Stimulated activated CD4-positive, alpha-beta T cell treated with anti-CD3 and anti-CD28 coated beads, TNF-alpha, amount 100 ng/mL, for 1 hour (primary cell): ENCODE measurements at regions not wholly inside any gene's neighbourhood (a gene's known extent, or its start where the extent isn't known, plus 50 kb on each side); places are given as distances from the start of the nearest gene placed in this dataset.
"Not testable (repeated sequence)": the region's sequence is repeated elsewhere in the genome, so short reads cannot be mapped to it uniquely, and the experiment has no call there.

Source experiments
- DNase-seq, 3 donors: peaks; one replicate each; pipeline ENCODE4 v3.0.0-alpha.2; 2020; ENCODE audit warnings: low read depth in 3 of 3, low spot score in 1 of 3

- DNase-seq, result not testable (repeated sequence)
Observed at GRCh38 chr17:16843511-16843910, 128.4 kb downstream of the TNFRSF13B start.

DNA sequence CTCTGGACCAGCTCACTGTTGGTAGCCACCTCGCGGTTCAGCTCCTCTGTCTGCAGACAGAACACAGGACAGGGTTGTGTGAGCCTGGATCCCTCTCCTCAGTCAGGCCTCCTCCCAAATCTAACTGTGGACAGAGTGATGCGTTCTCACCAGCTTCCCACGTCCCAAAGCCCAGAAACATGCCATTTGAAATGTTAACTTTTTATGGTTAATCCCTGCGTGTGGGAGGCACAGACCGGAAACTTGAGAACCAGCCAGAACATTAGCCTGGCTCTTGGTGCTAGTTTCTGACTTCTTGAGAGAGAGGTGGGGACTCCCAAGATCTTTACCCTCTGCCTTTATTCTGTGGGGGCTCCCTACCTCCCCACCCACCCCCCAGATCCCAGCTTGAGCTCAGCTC is 129.6 kb downstream of the TNFRSF13B start:
- DNase-seq, result not testable (repeated sequence)

DNA sequence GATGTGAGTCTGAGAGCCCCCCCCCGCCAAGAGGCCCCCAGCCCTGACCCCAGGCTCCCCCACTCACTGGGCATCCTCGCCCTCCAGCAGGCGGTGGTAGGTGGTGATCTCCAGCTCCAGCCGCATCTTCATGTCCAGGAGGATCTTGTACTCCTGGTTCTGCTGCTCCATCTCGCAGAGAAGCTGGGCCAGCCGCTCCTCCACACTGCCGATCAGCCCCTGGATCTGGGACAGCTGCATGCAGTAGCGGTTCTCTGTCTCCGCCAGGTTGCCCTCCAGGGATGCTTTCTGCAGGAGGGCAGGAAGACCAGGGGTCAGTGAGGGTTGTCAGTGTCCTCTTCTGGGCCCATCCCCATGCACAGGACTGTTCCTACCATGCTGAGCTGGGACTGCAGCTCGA is 130.0 kb downstream of the TNFRSF13B start:
- not testable (repeated sequence) for DNase-seq

GRCh38 chr17:16840219-16840618 is 131.7 kb downstream of the TNFRSF13B start:
- DNase-seq, result not testable (repeated sequence)

DNA sequence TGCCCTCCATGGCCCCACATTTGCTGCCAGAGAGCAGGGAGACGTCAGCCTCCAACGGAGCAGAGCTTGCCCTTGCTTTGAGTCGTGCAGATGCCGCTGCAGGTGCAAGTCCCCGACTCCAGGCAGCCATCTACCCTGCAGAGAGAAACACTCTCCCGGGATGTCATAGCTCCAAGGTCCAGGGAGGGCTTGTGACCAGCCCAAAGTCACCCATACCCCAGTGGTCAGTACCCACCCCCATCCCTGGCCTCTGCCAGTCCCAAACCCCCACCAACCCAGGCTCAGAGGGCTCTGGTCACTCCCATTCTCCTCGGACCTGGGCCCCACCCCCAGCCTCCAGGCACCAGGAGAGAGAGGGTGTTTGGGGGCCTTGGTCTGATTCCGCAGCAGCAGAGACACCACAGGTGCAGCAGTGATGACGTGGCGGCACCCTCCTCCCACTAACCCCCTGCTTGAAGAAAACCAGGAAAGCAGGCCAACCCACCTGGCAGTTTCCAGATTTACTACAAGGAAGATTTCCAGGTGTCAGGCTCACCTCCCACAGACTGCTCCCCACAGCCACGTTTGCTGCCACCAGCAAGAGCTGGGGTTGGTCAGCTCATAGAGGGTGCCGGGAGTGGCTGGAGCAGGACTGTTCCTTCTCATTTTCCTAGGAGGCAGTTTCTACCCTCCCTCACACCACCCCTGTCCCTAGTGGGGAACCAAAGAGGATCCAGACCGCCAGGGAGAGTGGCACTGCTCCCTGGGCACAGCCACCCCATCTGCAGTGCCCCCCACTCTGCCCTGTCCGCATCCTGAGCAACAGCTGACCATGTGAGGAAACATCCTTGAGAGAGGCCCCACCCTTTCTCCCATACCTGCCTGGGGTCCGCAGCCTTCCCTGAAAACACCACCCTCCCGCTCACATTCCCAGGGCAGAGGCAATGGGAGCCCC is 132.4 kb downstream of the TNFRSF13B start:
- not testable (repeated sequence) for DNase-seq

GRCh38 chr17:16838795-16839194 is 133.1 kb downstream of the TNFRSF13B start:
- not testable (repeated sequence) for DNase-seq

GRCh38 chr17:16838287-16838686 is 133.6 kb downstream of the TNFRSF13B start:
- not testable (repeated sequence) for DNase-seq

DNA sequence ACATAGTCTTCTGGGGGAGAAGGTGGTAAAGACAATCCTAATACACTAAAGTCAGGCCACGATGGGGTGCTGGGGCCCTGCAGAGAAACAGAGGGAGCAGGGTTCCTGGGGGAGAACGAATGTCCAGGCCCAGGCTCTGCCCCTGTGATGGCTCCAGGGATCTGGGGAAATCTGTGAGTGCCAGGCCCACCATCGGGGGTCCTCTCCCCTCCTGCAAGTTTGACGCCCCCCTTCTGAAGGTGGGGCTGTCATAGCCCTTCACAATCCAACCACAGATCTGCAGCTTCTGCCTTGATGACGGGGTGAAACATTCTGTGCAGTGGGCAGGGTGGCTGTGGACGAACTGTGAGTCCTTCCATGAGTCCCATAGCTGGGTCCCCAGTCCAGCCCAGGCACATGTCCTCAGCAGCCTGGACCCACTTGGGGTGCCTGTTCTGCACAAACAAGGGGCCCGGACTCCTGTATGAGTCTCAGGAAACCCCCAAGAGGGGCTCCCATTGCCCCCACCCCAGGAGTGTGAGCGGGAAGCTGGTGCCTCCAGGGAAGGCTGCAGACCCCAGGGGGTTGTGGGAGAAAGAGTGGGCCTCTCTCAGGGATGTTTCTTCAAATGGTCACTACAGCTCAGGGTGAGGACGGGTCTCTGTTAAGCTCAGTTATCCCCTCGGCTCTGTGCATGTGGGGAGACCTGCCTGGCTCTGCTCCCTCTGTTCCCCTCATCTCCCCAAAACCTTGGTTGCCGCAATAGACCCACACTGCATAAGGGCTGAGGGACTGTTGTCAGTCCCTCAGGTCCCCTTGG is 134.3 kb downstream of the TNFRSF13B start:
- DNase-seq, result not testable (repeated sequence)

DNA sequence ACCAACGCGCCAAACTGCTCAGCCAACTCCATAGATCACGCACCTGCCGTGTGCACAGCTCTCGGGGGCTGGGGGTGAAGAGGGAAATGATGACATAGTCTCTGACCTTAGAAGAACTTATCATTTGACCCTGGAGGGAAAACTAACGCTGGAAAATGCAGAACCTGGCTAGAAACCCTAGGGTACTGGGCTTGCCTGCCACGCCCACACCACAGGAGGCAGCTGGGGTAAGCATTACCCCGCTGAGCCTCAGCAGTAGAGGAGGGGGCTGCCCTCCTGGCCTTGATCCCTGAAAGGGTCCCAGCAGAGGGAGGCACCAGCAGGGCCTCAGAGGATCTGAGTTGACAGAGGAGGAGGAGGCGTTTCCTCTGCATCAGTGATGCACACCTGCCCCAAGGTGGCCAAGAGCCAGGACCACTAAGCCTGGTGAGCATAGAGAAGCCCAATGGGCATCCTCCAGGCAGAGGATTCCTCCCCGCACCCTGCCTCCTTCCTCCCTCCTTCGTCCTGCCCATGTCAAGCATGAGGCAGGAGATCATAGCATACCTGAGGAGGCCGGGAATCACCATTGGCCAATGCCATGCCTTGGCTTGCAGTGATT is 135.5 kb downstream of the TNFRSF13B start:
- DNase-seq, result not testable (repeated sequence)

- DNase-seq, result not testable (repeated sequence)
Observed at GRCh38 chr17:16833517-16833916, 138.4 kb downstream of the TNFRSF13B start.

DNA sequence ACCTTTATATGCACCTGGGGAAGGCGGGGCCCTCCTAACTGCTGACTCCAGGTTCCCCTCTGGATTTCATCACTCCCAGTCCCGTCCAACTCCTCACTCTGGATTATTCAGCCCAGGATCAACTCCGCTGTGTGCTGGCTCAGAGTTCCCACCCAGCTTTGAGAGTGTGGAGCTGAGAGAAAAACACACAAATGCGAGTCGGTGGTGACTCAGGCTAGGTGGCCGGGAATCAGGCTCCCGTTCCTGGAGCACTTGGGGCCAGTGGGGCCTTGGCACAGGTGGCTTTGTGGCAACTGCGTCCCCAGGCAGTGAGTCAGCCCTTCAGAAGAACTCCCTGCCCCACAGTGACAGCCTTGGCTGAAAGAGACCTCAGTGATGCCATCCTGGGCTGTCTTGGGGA is 139.1 kb downstream of the TNFRSF13B start:
- not testable (repeated sequence) for DNase-seq

DNA sequence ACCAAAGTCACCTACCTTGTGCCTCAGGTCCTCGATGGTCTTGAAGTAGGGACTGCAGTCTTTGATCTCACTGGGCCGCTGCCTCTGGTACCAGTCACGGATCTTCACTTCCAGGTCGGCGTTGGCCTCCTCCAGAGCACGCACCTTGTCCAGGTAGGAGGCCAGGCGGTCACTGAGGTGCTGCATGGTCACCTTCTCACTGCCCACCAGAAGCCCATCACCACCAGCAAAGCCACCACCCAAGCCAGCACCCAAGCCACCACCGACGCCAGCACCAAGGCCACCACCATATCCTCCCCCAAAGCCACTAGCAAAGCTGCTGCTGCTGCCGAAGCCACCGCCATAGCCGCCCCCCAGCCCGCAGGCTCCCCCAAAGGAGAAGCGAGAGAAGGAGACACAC is 139.7 kb downstream of the TNFRSF13B start:
- not testable (repeated sequence) for DNase-seq

DNA sequence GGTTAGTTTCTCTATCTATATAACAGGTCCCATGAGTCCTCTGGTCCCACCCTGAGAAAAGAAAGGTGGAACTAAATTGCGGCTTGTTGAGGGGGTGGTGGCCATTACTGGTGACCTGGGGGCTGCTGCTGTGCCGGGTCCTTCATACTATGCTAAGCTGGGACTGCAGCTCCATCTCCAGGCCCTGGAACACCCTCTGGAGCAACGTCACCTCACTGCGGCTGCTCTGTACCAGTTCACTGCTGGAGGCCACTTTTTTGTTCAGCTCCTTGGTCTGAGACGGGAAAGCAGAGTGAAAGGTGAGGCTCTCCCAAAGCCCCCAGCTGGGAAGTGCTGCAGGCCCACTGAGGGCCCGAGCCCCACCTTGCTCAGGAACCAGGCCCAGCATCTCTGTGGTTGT is 140.7 kb downstream of the CCDC144A start:
- DNase-seq, result not testable (repeated sequence)

DNA sequence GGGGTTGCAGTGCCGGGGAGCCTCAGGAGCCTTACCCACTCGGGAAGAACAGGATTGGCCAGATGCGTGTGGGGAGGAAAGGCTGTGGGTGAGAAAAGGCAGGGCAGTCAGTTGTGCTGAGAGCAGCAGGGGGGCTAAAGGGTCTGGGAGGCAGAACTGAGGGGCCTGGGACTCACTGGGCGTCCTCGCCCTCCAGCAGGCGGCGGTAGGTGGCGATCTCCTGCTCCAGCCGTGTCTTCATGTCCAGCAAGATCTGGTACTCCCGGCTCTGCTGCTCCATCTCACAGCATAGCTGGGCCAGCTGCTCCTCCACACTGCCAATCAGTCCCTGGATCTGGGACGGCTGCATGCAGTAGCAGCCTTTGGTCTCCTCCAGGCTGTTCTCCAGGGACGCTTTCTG is 140.2 kb downstream of the CCDC144A start:
- DNase-seq, result not testable (repeated sequence)
